ENCODE measurements at regions not wholly inside any gene's neighbourhood (a gene's known extent, or its start where the extent isn't known, plus 50 kb on each side); places are given as distances from the start of the nearest gene placed in this dataset.
"Not testable (repeated sequence)": the region's sequence is repeated elsewhere in the genome, so short reads cannot be mapped to it uniquely, and the experiment has no call there.

DNA sequence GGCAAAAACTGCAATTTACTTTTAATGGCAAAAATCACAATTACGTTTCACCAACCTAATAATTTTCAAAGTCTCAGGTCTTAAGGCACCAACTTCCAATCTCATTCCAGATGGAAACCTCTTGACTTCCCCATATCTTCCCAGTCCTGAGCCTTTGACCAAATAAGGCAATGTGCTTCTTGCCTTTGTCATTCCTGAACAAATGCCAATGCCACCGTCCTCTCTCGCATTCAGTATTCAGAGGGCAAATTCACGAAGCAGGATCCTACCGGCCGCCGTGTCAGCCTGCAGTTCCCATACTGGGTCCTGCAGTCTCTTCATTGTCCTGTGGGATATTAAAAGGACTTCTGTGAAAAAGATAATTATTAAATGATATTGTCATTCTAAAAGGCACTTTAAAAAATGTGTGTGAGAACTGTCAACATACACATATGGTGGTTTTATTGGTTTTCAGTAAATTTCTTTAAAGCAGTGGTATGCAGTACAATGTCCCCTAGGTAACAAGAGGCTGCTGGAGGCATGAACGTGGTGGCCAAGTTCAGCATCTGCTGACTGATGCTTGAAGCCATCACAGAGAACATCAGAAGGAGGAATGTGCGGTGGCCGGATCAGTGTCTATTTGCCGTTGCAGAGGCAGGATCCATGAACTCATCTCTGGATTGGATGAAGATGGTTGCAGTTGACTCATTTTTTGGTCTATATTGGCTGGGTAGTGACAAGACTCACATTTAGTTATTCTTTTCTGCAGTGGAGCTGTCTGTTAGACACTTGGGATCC lies 101.4 kb upstream of the IRX4 start:
- DNase-seq (ENCODE audit: low read depth in 2 of 2) = no peak

- DNase-seq (ENCODE audit: low read depth in 2 of 2) = no peak
These were observed 100.7 kb upstream of the IRX4 start for GRCh38 chr5:1983401-1983800.

DNA sequence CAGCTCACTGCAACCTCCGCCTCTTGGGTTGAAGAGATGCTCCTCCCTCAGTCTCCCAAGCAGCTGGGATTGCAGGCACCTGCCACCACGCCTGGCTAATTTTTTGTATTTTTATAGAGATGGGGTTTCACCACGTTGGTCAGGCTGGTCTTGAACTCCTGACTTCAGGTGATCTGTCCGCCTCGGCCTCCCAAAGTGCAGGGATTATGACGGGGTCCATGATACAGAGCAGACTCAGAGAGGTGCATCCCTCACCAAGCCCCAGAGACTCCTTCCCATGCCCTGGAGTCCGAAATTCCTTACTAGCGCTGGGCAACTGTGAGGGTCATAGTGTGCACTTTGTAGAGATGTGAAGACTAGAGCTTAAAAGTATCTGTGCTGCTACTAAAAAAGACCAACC lies 99.8 kb upstream of the IRX4 start:
- DNase-seq (ENCODE audit: low read depth in 2 of 2) = not testable (repeated sequence)

- no peak for DNase-seq (ENCODE audit: low read depth in 2 of 2)
These were observed 93.4 kb upstream of the IRX4 start for GRCh38 chr5:1975898-1976765.

GRCh38 chr5:1975406-1975715 lies 92.6 kb upstream of the IRX4 start:
- DNase-seq (ENCODE audit: low read depth in 2 of 2) = no peak

DNA sequence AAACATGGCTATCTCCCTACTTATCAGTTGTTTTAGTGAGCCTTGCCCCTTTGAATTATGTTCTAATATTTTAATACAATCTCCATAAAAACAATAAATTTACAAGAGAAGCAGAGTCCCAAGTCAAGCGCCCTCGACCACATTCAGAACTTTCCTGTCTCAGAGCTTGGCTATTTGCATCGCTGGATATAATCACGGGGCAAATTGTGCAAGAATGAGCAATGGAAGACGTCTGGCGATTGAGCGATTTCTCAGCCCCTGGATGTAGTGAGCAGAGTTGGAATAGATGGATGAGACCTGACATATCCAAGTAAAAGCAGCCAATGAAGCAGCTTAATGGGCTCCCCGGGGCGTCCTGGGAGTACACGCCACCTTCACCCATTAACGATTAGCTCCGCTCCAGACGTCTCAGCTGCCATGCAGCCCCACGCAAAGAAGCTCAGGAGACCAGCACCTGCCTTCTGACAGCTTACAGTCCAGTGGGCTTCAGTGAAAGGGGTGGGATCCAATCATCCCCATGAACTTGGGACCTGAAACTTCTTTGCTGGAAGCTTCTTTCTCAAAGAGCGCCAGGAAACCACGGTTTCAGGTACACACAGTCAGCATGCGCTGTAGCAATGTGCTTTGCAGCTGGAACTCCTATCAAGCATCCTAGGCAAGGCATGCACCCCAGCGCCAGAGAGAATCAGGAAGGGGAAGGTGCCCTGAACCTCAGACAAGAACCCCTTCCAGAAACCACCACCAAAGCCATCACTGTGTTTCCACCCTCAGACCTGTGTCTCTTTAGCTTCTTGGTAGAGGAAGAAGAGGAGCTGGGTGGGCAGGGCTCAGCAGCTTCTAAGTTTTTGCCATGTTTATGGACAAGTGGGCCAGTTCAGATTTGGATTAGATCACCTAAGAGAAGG lies 92.0 kb upstream of the IRX4 start:
- no peak for DNase-seq (ENCODE audit: low read depth in 2 of 2)

DNA sequence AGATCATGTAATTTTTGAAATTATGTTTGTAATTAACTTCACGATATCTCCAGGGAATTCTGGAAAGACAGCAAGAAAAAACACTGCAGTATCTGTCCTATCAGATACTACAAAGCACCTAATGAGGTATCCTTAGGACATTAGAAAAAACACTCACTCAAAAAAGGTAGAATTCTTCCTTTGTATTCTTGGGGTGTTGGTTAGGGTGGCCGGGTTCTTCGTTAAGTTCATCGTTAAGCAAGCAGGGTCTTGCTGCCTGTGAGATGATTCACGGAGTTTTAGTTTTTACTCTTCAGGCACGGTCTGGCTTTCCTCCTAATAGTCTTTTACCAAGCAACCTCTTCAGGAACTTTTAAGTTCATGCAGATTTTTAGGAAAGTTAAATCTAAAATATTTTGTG lies 91.4 kb upstream of the IRX4 start:
- DNase-seq (ENCODE audit: low read depth in 2 of 2) = no peak

DNA sequence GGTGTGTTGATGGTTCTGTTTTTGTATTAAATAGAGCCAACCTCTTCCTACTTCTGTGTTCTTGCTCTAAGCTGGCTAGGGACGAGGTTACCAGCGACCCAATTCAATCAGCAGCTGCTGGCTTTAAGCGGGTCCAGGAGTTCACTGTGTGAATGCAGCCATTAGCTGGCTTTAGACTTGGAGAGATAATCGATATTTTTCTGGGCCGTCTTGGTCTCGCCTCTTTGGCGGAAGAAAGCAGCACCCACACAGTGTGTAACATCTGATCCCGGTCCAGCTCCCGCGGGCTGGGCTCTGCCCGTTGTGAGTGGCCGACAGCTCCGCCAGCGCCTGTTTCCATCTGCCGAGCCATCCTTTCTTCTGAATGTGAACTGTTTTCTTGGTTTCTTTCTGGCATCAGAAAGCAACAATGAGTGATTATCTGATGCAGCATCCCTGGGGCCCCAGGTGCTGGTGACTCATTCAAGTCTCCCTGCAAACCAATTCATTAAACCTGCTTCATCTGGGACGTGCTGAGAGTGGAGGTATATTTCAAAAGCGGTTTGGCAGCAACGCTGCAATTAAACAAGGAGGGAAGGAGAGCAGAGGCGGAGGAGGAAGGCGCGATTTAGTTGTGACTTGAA lies 90.8 kb upstream of the IRX4 start:
- DNase-seq (ENCODE audit: low read depth in 2 of 2) = no peak

- no peak for DNase-seq (ENCODE audit: low read depth in 2 of 2)
These were observed 89.2 kb upstream of the IRX4 start for GRCh38 chr5:1971944-1972343.

DNA sequence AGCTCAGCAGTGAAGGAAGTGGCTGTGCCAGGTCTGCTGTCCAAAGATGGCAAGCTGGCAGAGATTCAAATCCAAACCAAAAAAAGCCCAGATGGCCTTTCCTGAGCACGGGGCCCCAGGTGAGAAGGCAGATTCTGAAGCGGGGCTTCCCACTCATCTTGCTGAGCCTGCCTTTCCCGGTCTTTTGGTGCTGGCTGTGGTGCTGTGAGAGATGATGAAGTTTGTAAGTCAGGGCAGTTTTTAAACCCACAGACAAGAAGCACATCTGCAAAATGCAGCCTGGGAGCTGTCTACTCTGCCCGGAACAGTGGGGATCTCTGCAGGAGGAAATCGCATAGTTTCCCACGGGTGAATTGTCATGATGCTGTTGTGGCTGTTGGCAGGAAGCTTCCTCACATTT lies 85.0 kb upstream of the IRX4 start:
- no peak for DNase-seq (ENCODE audit: low read depth in 2 of 2)

GRCh38 chr5:1966461-1966860 lies 83.7 kb upstream of the IRX4 start:
- no peak for DNase-seq (ENCODE audit: low read depth in 2 of 2)

DNA sequence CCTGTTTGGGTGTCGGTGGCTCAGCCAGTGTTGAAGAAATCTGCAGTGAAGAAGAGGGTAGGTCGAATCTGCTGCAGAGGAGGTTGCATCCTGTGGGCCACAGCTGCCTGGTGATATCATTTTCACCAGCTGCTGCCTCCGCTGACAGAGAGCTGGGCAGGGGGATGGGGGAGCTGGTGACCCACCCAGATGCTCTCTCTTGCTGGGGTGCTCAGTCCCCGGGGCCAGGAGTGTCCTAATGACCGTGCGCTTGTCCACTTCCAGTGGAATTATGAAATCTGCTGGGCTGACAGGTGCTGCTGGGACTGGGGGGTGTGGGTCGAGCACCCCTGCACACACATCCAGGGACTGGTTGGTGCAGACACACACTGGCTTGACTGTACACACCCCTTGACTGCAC lies 83.2 kb upstream of the IRX4 start:
- no peak for DNase-seq (ENCODE audit: low read depth in 2 of 2)

- DNase-seq (ENCODE audit: low read depth in 2 of 2) = no peak
These were observed 81.3 kb upstream of the IRX4 start for GRCh38 chr5:1963941-1964451.

DNA sequence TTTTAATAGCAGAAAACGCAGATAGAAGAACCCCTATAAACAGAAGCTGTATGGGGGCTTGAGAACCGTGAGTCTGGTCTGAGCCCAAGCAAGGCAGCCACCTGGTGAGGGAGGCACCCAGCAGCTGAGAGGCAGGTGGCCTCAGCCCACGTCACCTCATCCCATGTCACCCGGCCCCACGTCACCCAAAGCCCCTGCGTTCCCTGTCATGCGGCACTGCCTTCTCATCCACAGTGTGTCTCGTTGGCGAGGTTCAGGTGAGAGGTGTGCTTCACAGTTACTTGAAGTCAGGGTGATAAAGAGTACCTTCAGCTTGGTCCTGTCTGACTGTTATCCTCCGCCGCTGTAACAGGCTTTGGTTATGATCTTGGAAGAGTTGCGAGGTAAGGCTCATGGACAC lies 80.6 kb upstream of the IRX4 start:
- no peak for DNase-seq (ENCODE audit: low read depth in 2 of 2)

DNA sequence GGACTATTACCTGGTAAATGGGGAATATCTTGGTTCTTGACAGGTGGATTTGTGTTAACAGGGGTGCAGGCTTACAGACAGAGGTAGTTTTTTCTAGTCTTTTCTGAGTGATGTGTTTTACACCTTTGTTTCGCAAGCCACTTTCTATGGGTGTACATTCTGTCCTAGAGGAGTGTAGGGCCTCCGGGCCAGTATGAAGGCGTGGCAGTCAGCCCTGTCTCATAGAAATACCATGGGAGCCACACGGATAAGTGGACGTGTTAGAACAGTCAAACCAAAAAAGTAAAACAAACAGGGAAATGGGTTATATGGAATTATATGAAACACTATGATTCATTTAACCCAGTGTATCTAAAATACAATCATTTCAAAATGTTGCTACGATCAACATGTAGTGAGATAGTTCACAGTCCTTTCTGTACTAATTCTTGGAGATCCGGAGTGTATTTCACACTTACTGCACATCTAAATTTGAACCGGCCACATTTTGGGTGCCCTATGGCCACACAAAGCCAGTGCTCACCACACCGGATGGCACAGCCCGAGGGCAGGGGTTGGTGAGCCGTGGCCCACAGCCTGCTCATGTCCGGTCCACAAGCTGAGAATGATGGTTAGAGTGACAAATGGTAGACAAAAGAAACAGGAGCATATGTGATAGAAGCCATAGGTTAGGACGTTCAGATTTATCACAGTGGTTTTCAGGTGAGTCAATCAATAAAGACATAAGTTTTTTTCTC lies 80.1 kb upstream of the IRX4 start:
- no peak for DNase-seq (ENCODE audit: low read depth in 2 of 2)

DNA sequence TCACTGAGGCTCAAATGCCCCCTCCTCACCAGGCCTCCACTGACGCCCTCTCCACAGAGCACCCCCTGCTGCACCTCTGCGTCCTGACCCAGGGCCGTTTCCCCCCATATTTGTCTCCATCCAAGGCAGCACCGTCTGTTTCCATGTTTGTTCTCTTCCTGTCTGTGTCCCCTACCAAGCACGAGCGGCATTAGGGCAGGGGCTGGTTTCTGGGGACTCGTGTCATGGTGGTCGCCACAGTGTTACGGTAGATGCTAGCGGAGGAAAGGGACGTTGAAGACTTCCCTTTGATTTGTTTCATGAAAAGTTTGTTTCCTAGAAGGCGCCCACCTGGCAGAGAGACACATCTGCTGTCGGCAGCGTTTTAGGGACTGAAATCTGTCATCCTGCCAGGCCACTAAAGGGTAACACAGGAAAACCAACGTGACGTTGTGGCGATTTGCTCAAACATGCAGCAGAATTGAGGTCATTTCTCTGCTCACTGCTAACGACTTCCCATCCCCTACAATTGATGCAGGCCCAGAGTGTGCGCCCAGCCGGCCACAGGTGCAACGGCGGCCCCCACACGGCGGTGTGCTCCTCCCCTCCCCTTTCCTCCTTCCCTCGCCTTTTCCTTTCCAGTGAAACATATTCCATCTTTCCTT lies 79.3 kb upstream of the IRX4 start:
- no peak for DNase-seq (ENCODE audit: low read depth in 2 of 2)

DNA sequence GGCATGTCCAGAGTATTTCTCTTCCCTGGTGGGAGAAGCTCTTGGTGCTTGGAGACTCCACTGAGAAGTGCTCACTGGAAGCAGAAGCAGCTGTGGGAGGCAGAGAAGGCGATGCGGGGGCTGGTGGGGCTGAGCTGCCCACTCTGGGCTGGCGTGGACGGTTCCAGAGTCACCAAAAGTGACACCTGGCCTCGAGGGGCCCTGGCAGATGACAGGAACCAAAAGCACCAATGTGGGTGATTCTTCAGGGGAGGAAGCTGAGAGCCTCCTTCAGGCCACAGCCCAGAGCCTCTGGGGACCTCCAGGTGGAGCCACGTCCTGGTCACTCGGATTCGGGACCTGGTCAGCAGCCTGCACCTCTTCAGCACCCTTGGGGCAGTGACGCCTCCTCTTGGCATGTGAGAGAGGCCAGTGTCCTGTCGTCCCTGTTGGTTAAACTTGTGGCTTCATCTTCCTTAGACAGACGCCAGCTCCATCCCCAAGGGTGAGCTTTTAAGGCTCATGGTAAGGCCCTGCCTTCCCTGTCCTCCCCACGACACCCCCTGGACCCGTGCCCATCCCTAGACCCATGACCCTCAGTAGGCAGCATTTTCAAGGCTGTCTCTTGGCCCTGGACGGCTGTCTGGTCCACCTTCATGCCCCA lies 78.7 kb upstream of the IRX4 start:
- no peak for DNase-seq (ENCODE audit: low read depth in 2 of 2)

- no peak for DNase-seq (ENCODE audit: low read depth in 2 of 2)
These were observed 78.0 kb upstream of the IRX4 start for GRCh38 chr5:1960595-1961303.
